Panc1 (cell line): ENCODE measurements at regions not wholly inside any gene's neighbourhood (a gene's known extent, or its start where the extent isn't known, plus 50 kb on each side); places are given as distances from the start of the nearest gene placed in this dataset.

ENCODE experiments used
- ATAC-seq: fragments of 200-7000 bp; cut with Tn5 transposase; 2 replicates; pipeline ENCODE4 v1.9.1; 2020; ENCODE audit warnings: mild to moderate bottlenecking, moderate library complexity
- BruUV-seq: library from RNA; stranded (reverse); fragments of 400-500 nt; replicated peaks from 2 replicates; lab custom pipeline; 2021; lab: Mats Ljungman, UMichigan
- CTCF ChIA-PET: fragments of 300-600 bp; sonication (Branson Sonifier 250); formaldehyde crosslinking; loops from one replicate; lab custom pipeline; 2022; ENCODE audit warnings: antibody characterized with exemption; lab: Charles Lee
- POLR2A ChIA-PET: fragments of 300-600 bp; sonication (Branson Sonifier 250); formaldehyde crosslinking; loops from one replicate; lab custom pipeline; 2022; ENCODE audit warnings: antibody characterized with exemption; lab: Charles Lee
- DNase-seq: peaks from one replicate; pipeline ENCODE4 v3.0.0-alpha.2; 2010; ENCODE audit warnings: low read depth, low spot score
- H3K27ac ChIP-seq: 2 replicates; pipeline ENCODE4 v1.5.1; 2011; ENCODE audit warnings: mild to moderate bottlenecking, low read length, inconsistent platforms
- H3K27me3 ChIP-seq: fragments of 200-500 bp; sonication (Bioruptor generic); 2 replicates; pipeline ENCODE4 v1.6.0; 2014; ENCODE audit warnings: low read length, inconsistent platforms; ENCODE audit not compliant: control insufficient read depth, insufficient read depth
- H3K36me3 ChIP-seq: fragments of 200-500 bp; sonication (Bioruptor generic); 2 replicates; pipeline ENCODE4 v1.5.1; 2014; ENCODE audit warnings: inconsistent platforms, mild to moderate bottlenecking, low read length, moderate library complexity; ENCODE audit not compliant: control insufficient read depth, insufficient read depth
- H3K4me1 ChIP-seq: 2 replicates; pipeline ENCODE4 v1.5.1; 2011; ENCODE audit warnings: inconsistent platforms, mild to moderate bottlenecking, low read length, moderate library complexity; ENCODE audit not compliant: control insufficient read depth, insufficient read depth
- H3K4me3 ChIP-seq, 2 experiments: 2 replicates each; pipeline ENCODE4 v1.5.1; 2011 to 2012; ENCODE audit warnings: low read depth in 2 of 2, low read length in 2 of 2, mild to moderate bottlenecking in 2 of 2, inconsistent platforms in 1 of 2, moderate library complexity in 1 of 2
- H3K9me3 ChIP-seq: fragments of 200-500 bp; sonication (Bioruptor generic); 2 replicates; pipeline ENCODE4 v1.5.1; 2014; ENCODE audit warnings: low read depth, mild to moderate bottlenecking, inconsistent platforms, low read length, moderate library complexity; ENCODE audit not compliant: control insufficient read depth, insufficient read depth
- CTCF ChIP-seq: fragments of 450-650 bp; IDR thresholded peaks from 2 replicates; pipeline ENCODE4 v1.5.1; 2017; ENCODE audit warnings: mild to moderate bottlenecking
- POLR2AphosphoS5 ChIP-seq: IDR thresholded peaks from 2 replicates; pipeline ENCODE4 v1.6.1; 2012; ENCODE audit warnings: mild to moderate bottlenecking, low read depth, low read length, moderate library complexity
- REST ChIP-seq, 2 experiments: IDR thresholded peaks; 2 replicates each; pipeline ENCODE4 v1.6.1; 2011 to 2012; ENCODE audit warnings: low read depth in 2 of 2, control low read depth in 1 of 2, low read length in 1 of 2, mild to moderate bottlenecking in 1 of 2, moderate library complexity in 1 of 2; ENCODE audit not compliant: insufficient read depth in 1 of 2
- SIN3A ChIP-seq: IDR thresholded peaks from 2 replicates; pipeline ENCODE4 v1.6.1; 2012; ENCODE audit warnings: low read depth, mild to moderate bottlenecking, low read length, moderate library complexity, borderline replicate concordance; ENCODE audit not compliant: insufficient read depth
- TCF7L2 ChIP-seq: IDR thresholded peaks from 2 replicates; pipeline ENCODE4 v1.6.1; 2011; ENCODE audit warnings: mild to moderate bottlenecking, low read depth, low read length, inconsistent platforms
- in situ Hi-C: cut with HindIII; loops from 2 replicates; pipeline ENCODE4 v1.10.0; 2016; ENCODE audit warnings: low sequenced_read_pairs, low pct_unique_long_range_greater_than_20kb
- intact Hi-C: fragments of 100-400 bp; cut with micrococcal nuclease; formaldehyde crosslinking; loops from one replicate; pipeline ENCODE4 v1.10.0; 2022; ENCODE audit not compliant: unreplicated experiment

GRCh38 chr9:134980516-134980915 is 62.8 kb upstream of the FCN1 start:
- no peak overlapping the region for H3K4me3 ChIP-seq
- in situ Hi-C loops = no loop called here
- no peak for DNase-seq
- H3K27me3 ChIP-seq = no peaks in the 10 kb centered on the region
- ATAC-seq = no peak
- no peaks in the 10 kb centered on the region for H3K9me3 ChIP-seq
- no peaks in the 10 kb centered on the region for H3K4me1 ChIP-seq
- TF ChIP-seq REST (IDR thresholded peaks at IDR 0.05; ENCODE audit: insufficient read depth in 1 of 2, low read depth in 2 of 2, low read length in 1 of 2) = no peak
- TF ChIP-seq TCF7L2 = no peak
- POLR2A ChIA-PET = no interaction called here
- CTCF ChIA-PET = no interaction called here
- H3K36me3 ChIP-seq = no peaks in the 10 kb centered on the region
- intact Hi-C loops = no loop called here
- no peak overlapping the region for H3K27ac ChIP-seq
- BruUV-seq = no TSS peak

- Histone ChIP-seq H3K9me3 (no peaks in the 10 kb centered on the region), H3K4me1 (no peaks in the 10 kb centered on the region), H3K27ac (no peak overlapping the region), H3K4me3 (no peak overlapping the region), H3K36me3 (no peaks in the 10 kb centered on the region), H3K27me3 (no peaks in the 10 kb centered on the region)
- no peak for ATAC-seq
- DNase-seq = no peak
- intact Hi-C loops (no loop called here), in situ Hi-C loops (no loop called here)
- CTCF ChIA-PET = no interaction called here
- POLR2A ChIA-PET = no interaction called here
- TF ChIP-seq REST (IDR thresholded peaks at IDR 0.05; ENCODE audit: insufficient read depth in 1 of 2, low read depth in 2 of 2, low read length in 1 of 2) (no peak), SIN3A (no peak), CTCF (no peak), POLR2AphosphoS5 (no peak), TCF7L2 (no peak)
- no TSS peak for BruUV-seq
Observed at GRCh38 chr9:134980991-134981390, 63.3 kb upstream of the FCN1 start.
